Mesendoderm (in vitro differentiated cells): ENCODE measurements at regions not wholly inside any gene's neighbourhood (a gene's known extent, or its start where the extent isn't known, plus 50 kb on each side); places are given as distances from the start of the nearest gene placed in this dataset.

Source experiments
- DNase-seq: peaks from one replicate; pipeline ENCODE4 v3.0.0; 2013
- H2AK5ac ChIP-seq: 2 replicates; pipeline ENCODE4 v1.6.1; 2013; ENCODE audit warnings: low read length, inconsistent platforms
- H2BK120ac ChIP-seq: 2 replicates; pipeline ENCODE4 v1.6.1; 2013; ENCODE audit warnings: low read depth, mild to moderate bottlenecking, low read length, moderate library complexity, mixed read lengths
- H2BK15ac ChIP-seq: replicated peaks from 2 replicates; pipeline ENCODE4 v1.6.1; 2013; ENCODE audit warnings: low read depth, mild to moderate bottlenecking, moderate library complexity
- H2BK5ac ChIP-seq: 2 replicates; pipeline ENCODE4 v1.6.1; 2013; ENCODE audit warnings: low read length, inconsistent platforms
- H3K18ac ChIP-seq: 2 replicates; pipeline ENCODE4 v1.6.1; 2013; ENCODE audit warnings: mild to moderate bottlenecking, low read length, mixed read lengths
- H3K23ac ChIP-seq: one replicate; pipeline ENCODE4 v1.6.1; 2013; ENCODE audit warnings: low read length
- H3K27ac ChIP-seq: 2 replicates; pipeline ENCODE4 v1.5.1; 2013; ENCODE audit warnings: low read depth, mild to moderate bottlenecking, inconsistent platforms, low read length, moderate library complexity
- H3K27me3 ChIP-seq: 2 replicates; pipeline ENCODE4 v1.6.1; 2013; ENCODE audit warnings: low read length, control low read depth, mild to moderate bottlenecking, inconsistent platforms; ENCODE audit not compliant: insufficient read depth, poor library complexity
- H3K36me3 ChIP-seq: 2 replicates; pipeline ENCODE4 v1.6.1; 2013; ENCODE audit warnings: low read length, inconsistent platforms; ENCODE audit not compliant: control insufficient read depth, insufficient read depth
- H3K4ac ChIP-seq: one replicate; pipeline ENCODE4 v1.6.1; 2013; ENCODE audit warnings: low read depth, mild to moderate bottlenecking, low read length, moderate library complexity
- H3K4me1 ChIP-seq: 2 replicates; pipeline ENCODE4 v1.6.1; 2013; ENCODE audit warnings: low read depth, low read length, inconsistent platforms; ENCODE audit not compliant: control insufficient read depth
- H3K4me2 ChIP-seq: 2 replicates; pipeline ENCODE4 v1.6.1; 2013; ENCODE audit warnings: low read length
- H3K4me3 ChIP-seq: 2 replicates; pipeline ENCODE4 v1.5.1; 2013; ENCODE audit warnings: mild to moderate bottlenecking, low read length
- H3K56ac ChIP-seq: one replicate; pipeline ENCODE4 v1.6.1; 2013; ENCODE audit warnings: low read length
- H3K79me1 ChIP-seq: 2 replicates; pipeline ENCODE4 v1.6.1; 2013; ENCODE audit warnings: low read length, inconsistent platforms
- H3K79me2 ChIP-seq: 2 replicates; pipeline ENCODE4 v1.6.1; 2013; ENCODE audit warnings: mild to moderate bottlenecking, low read length; ENCODE audit not compliant: control insufficient read depth, insufficient read depth
- H3K9ac ChIP-seq: 2 replicates; pipeline ENCODE4 v1.6.1; 2013; ENCODE audit warnings: low read length, inconsistent platforms
- H4K5ac ChIP-seq: one replicate; pipeline ENCODE4 v1.6.1; 2013; ENCODE audit warnings: low read length
- H4K8ac ChIP-seq: one replicate; pipeline ENCODE4 v1.6.1; 2013; ENCODE audit warnings: low read depth, mild to moderate bottlenecking, control low read depth, low read length, moderate library complexity
- WGBS: extraction: QIAGEN DNeasy Blood & Tissue Kit; methylation state at CpG from one replicate; pipeline ENCODE4 v1.1.7; 2013; ENCODE audit warnings: low lambda C conversion rate, missing lambda C conversion rate; ENCODE audit not compliant: insufficient coverage; ENCODE audit errors: extremely low coverage; 5-methylcytosine and 5-hydroxymethylcytosine counted together

- no peak overlapping the region for H2BK5ac ChIP-seq
Observed at GRCh38 chr11:104798789-104799188, 99.5 kb downstream of the CASP12 start.

GRCh38 chr11:104796301-104796700 is 102.0 kb downstream of the CASP12 start:
- no peak for DNase-seq
- Histone ChIP-seq H3K27ac (no peak overlapping the region), H3K36me3 (no peaks in the 10 kb centered on the region), H3K4me1 (peaks cover 2% of the 10 kb centered on the region), H4K8ac (no peak overlapping the region), H2BK5ac (no peak overlapping the region), H3K56ac (no peak overlapping the region), H3K23ac (no peak overlapping the region), H3K4me3 (no peak overlapping the region), H3K9ac (no peak overlapping the region), H2BK120ac (no peak overlapping the region), H3K18ac (no peak overlapping the region), H3K4ac (no peak overlapping the region), H3K79me1 (no peaks in the 10 kb centered on the region), H3K27me3 (no peaks in the 10 kb centered on the region), H2AK5ac (no peak overlapping the region), H3K79me2 (no peaks in the 10 kb centered on the region), H3K4me2 (no peak overlapping the region), H2BK15ac (no peak overlapping the region), H4K5ac (no peak overlapping the region)

More at GRCh38 chr11:104798789-104799188, 99.5 kb downstream of the CASP12 start:
- Histone ChIP-seq H4K5ac (no peak overlapping the region), H3K79me1 (no peaks in the 10 kb centered on the region), H2BK120ac (no peak overlapping the region), H2BK15ac (no peak overlapping the region), H3K27ac (no peak overlapping the region), H3K23ac (no peak overlapping the region), H2AK5ac (no peak overlapping the region), H3K4me3 (no peak overlapping the region), H3K79me2 (no peaks in the 10 kb centered on the region), H3K9ac (no peak overlapping the region), H3K56ac (no peak overlapping the region), H3K36me3 (no peaks in the 10 kb centered on the region), H3K27me3 (no peaks in the 10 kb centered on the region), H3K4me1 (no peaks in the 10 kb centered on the region), H4K8ac (no peak overlapping the region), H3K18ac (no peak overlapping the region), H3K4me2 (no peak overlapping the region), H3K4ac (no peak overlapping the region)
- no peak for DNase-seq
- no CpG with 5 or more reads among the region's 1 CpG for WGBS

GRCh38 chr11:104795501-104796213 is 102.6 kb downstream of the CASP12 start:
- no peaks in the 10 kb centered on the region for H3K36me3 ChIP-seq
- no peak overlapping the region for H2BK120ac ChIP-seq
- H3K79me1 ChIP-seq: no peaks in the 10 kb centered on the region
- H3K9ac ChIP-seq: no peak overlapping the region
- no peak overlapping the region for H2BK5ac ChIP-seq
- no peak overlapping the region for H3K4me3 ChIP-seq
- no peak overlapping the region for H3K18ac ChIP-seq
- no peak overlapping the region for H3K56ac ChIP-seq
- no peak overlapping the region for H2BK15ac ChIP-seq
- no peaks in the 10 kb centered on the region for H3K79me2 ChIP-seq
- no peak overlapping the region for H3K4ac ChIP-seq
- no peak for DNase-seq
- no peaks in the 10 kb centered on the region for H3K27me3 ChIP-seq
- no peak overlapping the region for H3K23ac ChIP-seq
- no peak overlapping the region for H3K4me2 ChIP-seq
- WGBS: no CpG with 5 or more reads among the region's 5 CpGs
- no peak overlapping the region for H4K5ac ChIP-seq
- H2AK5ac ChIP-seq: no peak overlapping the region
- no peak overlapping the region for H4K8ac ChIP-seq
- no peak overlapping the region for H3K27ac ChIP-seq
- peaks cover 2% of the 10 kb centered on the region for H3K4me1 ChIP-seq

- no peak overlapping the region for H2BK5ac ChIP-seq
- peak overlapping the region; percentile 28 for H2BK120ac ChIP-seq
- no peaks in the 10 kb centered on the region for H3K27me3 ChIP-seq
- H3K4me2 ChIP-seq: no peak overlapping the region
- H2AK5ac ChIP-seq: no peak overlapping the region
- H3K36me3 ChIP-seq: no peaks in the 10 kb centered on the region
- no peak overlapping the region for H3K18ac ChIP-seq
- no peak overlapping the region for H4K8ac ChIP-seq
- no peak overlapping the region for H3K9ac ChIP-seq
- H3K79me2 ChIP-seq: no peaks in the 10 kb centered on the region
- no peak overlapping the region for H3K4me3 ChIP-seq
- peak overlapping the region; percentile 85 for H2BK15ac ChIP-seq
- no peak overlapping the region for H4K5ac ChIP-seq
- peaks cover 2% of the 10 kb centered on the region for H3K4me1 ChIP-seq
- H3K27ac ChIP-seq: no peak overlapping the region
- no peak overlapping the region for H3K56ac ChIP-seq
- WGBS: no CpG with 5 or more reads among the region's 2 CpGs
- DNase-seq: peak; percentile 81
- H3K23ac ChIP-seq: no peak overlapping the region
- H3K79me1 ChIP-seq: no peaks in the 10 kb centered on the region
- no peak overlapping the region for H3K4ac ChIP-seq
Observed at GRCh38 chr11:104792861-104793260, 105.4 kb downstream of the CASP12 start.

GRCh38 chr11:104791896-104792295 is 106.4 kb downstream of the CASP12 start:
- Histone ChIP-seq H2BK5ac (no peak overlapping the region), H2BK120ac (no peak overlapping the region), H3K79me1 (no peaks in the 10 kb centered on the region), H3K4ac (no peak overlapping the region), H3K4me2 (no peak overlapping the region), H3K18ac (no peak overlapping the region), H3K27ac (no peak overlapping the region), H4K5ac (no peak overlapping the region), H2AK5ac (no peak overlapping the region), H3K4me1 (peaks cover 2% of the 10 kb centered on the region), H3K79me2 (no peaks in the 10 kb centered on the region), H4K8ac (no peak overlapping the region), H3K4me3 (no peak overlapping the region), H3K56ac (no peak overlapping the region), H3K9ac (no peak overlapping the region), H2BK15ac (no peak overlapping the region), H3K23ac (no peak overlapping the region), H3K27me3 (no peaks in the 10 kb centered on the region), H3K36me3 (no peaks in the 10 kb centered on the region)
- no peak for DNase-seq
- WGBS: no CpG with 5 or more reads among the region's 2 CpGs
